GM19099 (cell line): ENCODE measurements at regions not wholly inside any gene's neighbourhood (a gene's known extent, or its start where the extent isn't known, plus 50 kb on each side); places are given as distances from the start of the nearest gene placed in this dataset.

ENCODE experiments used
- POLR2A ChIP-seq: IDR thresholded peaks from 3 replicates; pipeline ENCODE4 v1.6.1; 2011; ENCODE audit warnings: low read depth; ENCODE audit not compliant: insufficient read length; ENCODE audit errors: extremely low read depth

- no peak for TF ChIP-seq POLR2A
Measured at GRCh38 chr22:49426618-49427266, 400.9 kb downstream of the BRD1 start.

- TF ChIP-seq POLR2A, result no peak
Measured at GRCh38 chr22:49426098-49426497, 401.6 kb downstream of the BRD1 start.

- no peak for TF ChIP-seq POLR2A
Measured at GRCh38 chr22:49425356-49425755, 402.3 kb downstream of the BRD1 start.

GRCh38 chr22:49424893-49425270 lies 402.8 kb downstream of the BRD1 start:
- TF ChIP-seq POLR2A, result no peak

- no peak for TF ChIP-seq POLR2A
Measured at GRCh38 chr22:49423125-49423650, 404.5 kb downstream of the BRD1 start.

- TF ChIP-seq POLR2A, result no peak
Measured at GRCh38 chr22:49422701-49423100, 405.0 kb downstream of the BRD1 start.

GRCh38 chr22:49420651-49421050 lies 407.0 kb downstream of the BRD1 start:
- no peak for TF ChIP-seq POLR2A

- TF ChIP-seq POLR2A, result no peak
Measured at GRCh38 chr22:49419661-49420060, 408.0 kb downstream of the BRD1 start.

- no peak for TF ChIP-seq POLR2A
Measured at GRCh38 chr22:49418943-49419342, 408.7 kb downstream of the BRD1 start.

- no peak for TF ChIP-seq POLR2A
Measured at GRCh38 chr22:49418341-49418894, 409.3 kb downstream of the BRD1 start.

- no peak for TF ChIP-seq POLR2A
Measured at GRCh38 chr22:49417833-49418232, 409.8 kb downstream of the BRD1 start.

- TF ChIP-seq POLR2A, result no peak
Measured at GRCh38 chr22:49417326-49417725, 410.3 kb downstream of the BRD1 start.

GRCh38 chr22:49415151-49415951 lies 412.3 kb downstream of the BRD1 start:
- TF ChIP-seq POLR2A, result no peak

- no peak for TF ChIP-seq POLR2A
Measured at GRCh38 chr22:49413551-49413950, 414.1 kb downstream of the BRD1 start.

GRCh38 chr22:49413146-49413545 lies 414.5 kb downstream of the BRD1 start:
- TF ChIP-seq POLR2A, result no peak

GRCh38 chr22:49412236-49412635 lies 415.4 kb downstream of the BRD1 start:
- no peak for TF ChIP-seq POLR2A
